H1 (cell line): ENCODE measurements at regions not wholly inside any gene's neighbourhood (a gene's known extent, or its start where the extent isn't known, plus 50 kb on each side); places are given as distances from the start of the nearest gene placed in this dataset.

ENCODE experiments used
- CTCF ChIA-PET: fragments of 300-600 bp; sonication (Branson Sonifier 250); formaldehyde crosslinking; loops from one replicate; lab custom pipeline; 2021; ENCODE audit not compliant: partially characterized antibody; lab: Charles Lee
- POLR2A ChIA-PET: fragments of 300-600 bp; sonication (Branson Sonifier 250); formaldehyde crosslinking; loops from one replicate; lab custom pipeline; 2021; ENCODE audit warnings: inconsistent platforms; ENCODE audit not compliant: partially characterized antibody; lab: Charles Lee
- DNase-seq, 2 experiments: peaks; one replicate each; pipeline versions ENCODE4 v3.0.0 to v3.0.0-alpha.2; 2010 to 2022; ENCODE audit warnings: low spot score in 2 of 2, low read depth in 1 of 2, mixed read lengths in 1 of 2
- FAIRE-seq: peaks from 2 replicates; lab custom pipeline; 2011; peaks lifted over from hg19 to GRCh38; lab: Jason Lieb, UNC
- H2AFZ ChIP-seq: 2 replicates; pipeline ENCODE4 v1.8.1; 2012; ENCODE audit warnings: low read length, inconsistent platforms
- H2AK5ac ChIP-seq: 2 replicates; pipeline ENCODE4 v1.6.1; 2013; ENCODE audit warnings: low read depth, low read length
- H2BK120ac ChIP-seq: replicated peaks from 2 replicates; pipeline ENCODE3; 2013; ENCODE audit warnings: low read depth, low read length, inconsistent platforms
- H2BK12ac ChIP-seq: 2 replicates; pipeline ENCODE4 v1.6.1; 2013; ENCODE audit warnings: low read depth, low read length
- H2BK15ac ChIP-seq: 2 replicates; pipeline ENCODE4 v1.6.1; 2013; ENCODE audit warnings: low read length
- H2BK20ac ChIP-seq: 2 replicates; pipeline ENCODE4 v1.6.1; 2013; ENCODE audit warnings: low read length
- H2BK5ac ChIP-seq: 2 replicates; pipeline ENCODE4 v1.6.1; 2013; ENCODE audit warnings: low read depth, low read length
- H3K14ac ChIP-seq: 2 replicates; pipeline ENCODE4 v1.6.1; 2013; ENCODE audit warnings: inconsistent platforms; ENCODE audit not compliant: insufficient read length
- H3K18ac ChIP-seq: 2 replicates; pipeline ENCODE4 v1.6.1; 2013; ENCODE audit warnings: low read length; ENCODE audit errors: extremely low read depth
- H3K23ac ChIP-seq: 2 replicates; pipeline ENCODE4 v1.6.1; 2013; ENCODE audit warnings: inconsistent platforms; ENCODE audit not compliant: insufficient read length
- H3K23me2 ChIP-seq: 2 replicates; pipeline ENCODE4 v1.6.1; 2013; ENCODE audit warnings: low read depth, low read length
- H3K27ac ChIP-seq: 2 replicates; pipeline ENCODE4 v1.6.1; 2011; ENCODE audit warnings: low read depth, low read length, inconsistent platforms
- H3K27me3 ChIP-seq, 4 experiments: replicated peaks in 1 of 4; 1 replicate in 1 of 4; 2 replicates in 3 of 4; pipeline versions ENCODE4 v1.6.1 to v1.8.1; 2011 to 2013; ENCODE audit warnings: low read length in 3 of 4, mild to moderate bottlenecking in 3 of 4, inconsistent platforms in 2 of 4, mixed read lengths in 2 of 4, moderate library complexity in 1 of 4; ENCODE audit not compliant: control insufficient read depth in 3 of 4, insufficient read depth in 3 of 4; ENCODE audit errors: extremely low read depth in 1 of 4
- H3K36me3 ChIP-seq, 4 experiments: 2 replicates each; pipeline versions ENCODE4 v1.6.1 to v1.8.1; 2011 to 2013; ENCODE audit warnings: mild to moderate bottlenecking in 4 of 4, low read length in 3 of 4, moderate library complexity in 2 of 4, control low read depth in 1 of 4, inconsistent platforms in 1 of 4; ENCODE audit not compliant: insufficient read depth in 4 of 4, control insufficient read depth in 2 of 4
- H3K4ac ChIP-seq: replicated peaks from 2 replicates; pipeline ENCODE3; 2013; ENCODE audit warnings: low read length, low read depth, mixed read lengths, inconsistent platforms; ENCODE audit not compliant: insufficient read length
- H3K4me1 ChIP-seq, 4 experiments: replicated peaks in 1 of 4; 1 replicate in 1 of 4; 2 replicates in 3 of 4; pipeline versions ENCODE4 v1.6.1 to v1.8.1; 2011 to 2013; ENCODE audit warnings: low read length in 3 of 4, inconsistent platforms in 2 of 4, mixed read lengths in 1 of 4; ENCODE audit not compliant: insufficient read depth in 4 of 4, control insufficient read depth in 3 of 4
- H3K4me2 ChIP-seq, 2 experiments: 2 replicates each; pipeline versions ENCODE4 v1.6.1 to v1.8.1; 2011 to 2013; ENCODE audit warnings: low read depth in 2 of 2, low read length in 2 of 2, control low read depth in 1 of 2, inconsistent platforms in 1 of 2, mild to moderate bottlenecking in 1 of 2; ENCODE audit not compliant: insufficient read depth in 1 of 2
- H3K4me3 ChIP-seq, 4 experiments: fragments of 200-600, 300-600 bp in 1 of 4; sonication (generic), shearing (Covaris generic), sonication (Bioruptor Twin) in 1 of 4; 2 replicates each; pipeline versions ENCODE4 v1.5.1 to v1.8.1; 2011 to 2016; ENCODE audit warnings: low read length in 4 of 4, low read depth in 3 of 4, control low read depth in 2 of 4, inconsistent platforms in 2 of 4, mild to moderate bottlenecking in 2 of 4, mixed read lengths in 1 of 4, moderate library complexity in 1 of 4; ENCODE audit not compliant: insufficient read depth in 2 of 4; ENCODE audit errors: extremely low read depth in 1 of 4
- H3K56ac ChIP-seq: replicated peaks from 2 replicates; pipeline ENCODE3; 2013; ENCODE audit warnings: low read depth, mild to moderate bottlenecking, mixed read lengths, low read length, inconsistent platforms; ENCODE audit not compliant: insufficient read length
- H3K79me1 ChIP-seq: 2 replicates; pipeline ENCODE4 v1.6.1; 2013; ENCODE audit warnings: low read depth, low read length, control low read depth
- H3K79me2 ChIP-seq, 2 experiments: 2 replicates each; pipeline versions ENCODE4 v1.6.1 to v1.8.1; 2012 to 2013; ENCODE audit warnings: low read length in 2 of 2, mild to moderate bottlenecking in 2 of 2, inconsistent platforms in 1 of 2; ENCODE audit not compliant: insufficient read depth in 2 of 2, control insufficient read depth in 1 of 2
- H3K9ac ChIP-seq, 4 experiments: replicated peaks in 1 of 4; 1 replicate in 1 of 4; 2 replicates in 3 of 4; pipeline versions ENCODE4 v1.6.1 to v1.8.1; 2011 to 2013; ENCODE audit warnings: low read depth in 3 of 4, low read length in 3 of 4, control low read depth in 2 of 4, mild to moderate bottlenecking in 2 of 4, moderate library complexity in 2 of 4, inconsistent platforms in 1 of 4; ENCODE audit errors: extremely low read depth in 1 of 4
- H3K9me3 ChIP-seq, 2 experiments: 2 replicates each; pipeline versions ENCODE4 v1.6.1 to v1.8.1; 2012 to 2013; ENCODE audit warnings: mild to moderate bottlenecking in 2 of 2, moderate library complexity in 2 of 2, control low read depth in 1 of 2, inconsistent platforms in 1 of 2, low read depth in 1 of 2, low read length in 1 of 2, mixed read lengths in 1 of 2; ENCODE audit not compliant: insufficient read depth in 2 of 2
- H4K20me1 ChIP-seq, 2 experiments: replicated peaks in 1 of 2; 2 replicates each; pipeline versions ENCODE3 to v1.8.1; 2011 to 2013; ENCODE audit warnings: inconsistent platforms in 2 of 2, low read length in 2 of 2, mild to moderate bottlenecking in 1 of 2; ENCODE audit not compliant: insufficient read depth in 2 of 2, control insufficient read depth in 1 of 2
- H4K5ac ChIP-seq: 2 replicates; pipeline ENCODE4 v1.6.1; 2013; ENCODE audit warnings: low read length, low read depth, mixed read lengths, inconsistent platforms; ENCODE audit not compliant: insufficient read length
- H4K8ac ChIP-seq: 2 replicates; pipeline ENCODE4 v1.8.0; 2013; ENCODE audit warnings: mild to moderate bottlenecking, moderate library complexity, low read length, inconsistent platforms; ENCODE audit not compliant: insufficient read depth; ENCODE audit errors: extremely low read depth
- H4K91ac ChIP-seq: replicated peaks from 2 replicates; pipeline ENCODE3; 2013; ENCODE audit warnings: low read length, mixed read lengths, inconsistent platforms; ENCODE audit not compliant: insufficient read length
- BCL11A ChIP-seq, 2 experiments: IDR thresholded peaks; one replicate each; pipeline ENCODE4 v1.6.1; 2011; ENCODE audit warnings: low read depth in 2 of 2, low read length in 2 of 2, mild to moderate bottlenecking in 2 of 2
- BRCA1 ChIP-seq: IDR thresholded peaks from 2 replicates; pipeline ENCODE4 v1.6.1; 2012; ENCODE audit warnings: low read depth, low read length, improper control_type of control experiment
- E2F6 ChIP-seq: IDR thresholded peaks from 2 replicates; pipeline ENCODE4 v1.6.1; 2012; ENCODE audit warnings: inconsistent platforms
- HDAC2 ChIP-seq, 2 experiments: fragments of 300-600 bp in 1 of 2; sonication (generic) in 1 of 2; IDR thresholded peaks; 2 replicates each; pipeline ENCODE4 v1.6.1; 2011 to 2012; ENCODE audit warnings: low read depth in 2 of 2, low read length in 2 of 2, mild to moderate bottlenecking in 2 of 2, moderate library complexity in 2 of 2, borderline replicate concordance in 1 of 2, inconsistent platforms in 1 of 2
- HDAC6 ChIP-seq: IDR thresholded peaks from one replicate; pipeline ENCODE4 v1.7.1; 2012; ENCODE audit warnings: low read depth, mild to moderate bottlenecking, inconsistent platforms, low read length, moderate library complexity
- NANOG ChIP-seq: IDR thresholded peaks from 2 replicates; pipeline ENCODE4 v1.6.1; 2011; ENCODE audit warnings: low read length, low read depth, mild to moderate bottlenecking, inconsistent platforms; ENCODE audit not compliant: insufficient read depth, poor library complexity, severe bottlenecking
- NRF1 ChIP-seq: IDR thresholded peaks from 2 replicates; pipeline ENCODE4 v1.6.1; 2011; ENCODE audit warnings: mild to moderate bottlenecking, low read depth, low read length, improper control_type of control experiment
- RAD21 ChIP-seq, 2 experiments: IDR thresholded peaks in 1 of 2; conservative IDR thresholded peaks in 1 of 2; 2 replicates each; pipeline ENCODE4 v1.6.1; 2011; ENCODE audit warnings: low read depth in 2 of 2, low read length in 2 of 2, improper control_type of control experiment in 1 of 2, inconsistent platforms in 1 of 2, mild to moderate bottlenecking in 1 of 2, moderate library complexity in 1 of 2
- SIRT6 ChIP-seq: IDR thresholded peaks from one replicate; pipeline ENCODE4 v1.7.1; 2012; ENCODE audit warnings: low read length, inconsistent platforms
- SP4 ChIP-seq: IDR thresholded peaks from 2 replicates; pipeline ENCODE4 v1.6.1; 2012; ENCODE audit warnings: low read length, inconsistent platforms
- TAF1 ChIP-seq: IDR thresholded peaks from 2 replicates; pipeline ENCODE4 v1.6.1; 2011; ENCODE audit warnings: mild to moderate bottlenecking, low read depth, low read length
- TCF12 ChIP-seq: IDR thresholded peaks from 2 replicates; pipeline ENCODE4 v1.6.1; 2011; ENCODE audit warnings: low read depth, mild to moderate bottlenecking, low read length
- TEAD4 ChIP-seq: IDR thresholded peaks from 2 replicates; pipeline ENCODE4 v1.6.1; 2012; ENCODE audit warnings: low read depth, low read length, inconsistent platforms, mixed read lengths
- WGBS, 2 experiments: shearing (Covaris generic) in 1 of 2; methylation state at CpG; one replicate each; pipeline versions ENCODE4 v1.1.6 to v1.1.7; 2013 to 2015; ENCODE audit warnings: low lambda C conversion rate in 2 of 2, mixed read lengths in 2 of 2, inconsistent platforms in 1 of 2, low coverage in 1 of 2, missing lambda C conversion rate in 1 of 2; ENCODE audit not compliant: insufficient replicate concordance in 2 of 2, insufficient coverage in 1 of 2, insufficient read length in 1 of 2; ENCODE audit errors: extremely low coverage in 1 of 2, missing lambda C conversion rate in 1 of 2; 5-methylcytosine and 5-hydroxymethylcytosine counted together

DNA sequence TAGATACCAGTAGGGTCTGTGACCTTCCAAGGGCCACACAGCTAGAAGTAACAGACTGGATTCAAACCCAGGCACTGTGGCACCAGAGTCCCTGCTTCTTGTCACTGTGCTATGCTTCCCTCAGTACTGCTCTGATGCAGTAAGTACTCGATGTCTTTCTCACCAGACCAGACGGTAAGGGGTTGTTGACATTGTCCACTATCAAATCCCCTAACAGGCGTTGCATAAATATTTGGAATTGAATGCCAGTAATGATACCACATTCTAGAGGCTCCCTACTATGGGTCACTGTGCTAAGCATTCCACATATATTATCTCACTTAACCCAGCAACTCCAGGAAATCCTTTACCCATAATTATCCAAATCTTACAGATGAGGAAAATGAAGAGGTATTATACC, 223.1 kb downstream of the C1D start:
- H3K9ac ChIP-seq, result no peak overlapping the region
- H2BK20ac ChIP-seq, result no peak overlapping the region; the same call in 1 of the 2 replicates
- H3K27ac ChIP-seq, result no peak overlapping the region
- TF ChIP-seq NRF1 (no peak), BCL11A (IDR thresholded peaks at IDR 0.05; ENCODE audit: low read depth in 2 of 2, low read length in 2 of 2) (no peak), TCF12 (no peak), HDAC6 (no peak), SIRT6 (no peak), BRCA1 (no peak), NANOG (no peak), E2F6 (no peak), TAF1 (no peak), HDAC2 (IDR thresholded peaks at IDR 0.05; ENCODE audit: borderline replicate concordance in 1 of 2, low read depth in 2 of 2, low read length in 2 of 2) (no peak), SP4 (no peak), TEAD4 (no peak), RAD21 (IDR thresholded peaks at IDR 0.05 in 1 of 2, conservative IDR thresholded peaks at IDR 0.05 in 1 of 2; ENCODE audit: low read depth in 2 of 2, low read length in 2 of 2) (no peak)
- no peaks in the 10 kb centered on the region for H3K79me1 ChIP-seq
- H4K20me1 ChIP-seq, result no peaks in the 10 kb centered on the region
- H3K4me1 ChIP-seq, result no peaks in the 10 kb centered on the region
- POLR2A ChIA-PET, result no interaction called here
- H2BK5ac ChIP-seq, result no peak overlapping the region
- H2BK120ac ChIP-seq, result no peak overlapping the region
- no peaks in the 10 kb centered on the region for H3K79me2 ChIP-seq
- no peaks in the 10 kb centered on the region for H3K36me3 ChIP-seq
- 96% methylated on average over 3 of the region's 3 CpGs; no CpG with 5 or more reads in 1 of the 2 experiments for WGBS, 2 experiments
- no peaks in the 10 kb centered on the region for H3K9me3 ChIP-seq
- no peak overlapping the region for H2BK15ac ChIP-seq
- H4K91ac ChIP-seq, result no peak overlapping the region
- no peak overlapping the region for H2AFZ ChIP-seq
- H3K4me3 ChIP-seq, result no peak overlapping the region
- FAIRE-seq (no peak), DNase-seq (no peak)
- H3K23ac ChIP-seq, result no peak overlapping the region
- H3K18ac ChIP-seq, result no peak overlapping the region
- H3K4me2 ChIP-seq, result no peak overlapping the region
- H3K14ac ChIP-seq, result no peak overlapping the region
- H4K5ac ChIP-seq, result no peak overlapping the region
- no peak overlapping the region for H3K56ac ChIP-seq
- H4K8ac ChIP-seq, result no peak overlapping the region
- CTCF ChIA-PET, result interaction anchor here (0.7 to 10.6 kb wide), 29 partner anchors 9 to 562 kb away, joined by 3 to 96 read pairs (median 4); no protein-coding TSS in a partner anchor
- H2BK12ac ChIP-seq, result no peak overlapping the region
- H3K23me2 ChIP-seq, result no peaks in the 10 kb centered on the region
- no peaks in the 10 kb centered on the region for H3K27me3 ChIP-seq
- no peak overlapping the region for H3K4ac ChIP-seq
- H2AK5ac ChIP-seq, result no peak overlapping the region
